ENCODE measurements at regions not wholly inside any gene's neighbourhood (a gene's known extent, or its start where the extent isn't known, plus 50 kb on each side); places are given as distances from the start of the nearest gene placed in this dataset.

DNA sequence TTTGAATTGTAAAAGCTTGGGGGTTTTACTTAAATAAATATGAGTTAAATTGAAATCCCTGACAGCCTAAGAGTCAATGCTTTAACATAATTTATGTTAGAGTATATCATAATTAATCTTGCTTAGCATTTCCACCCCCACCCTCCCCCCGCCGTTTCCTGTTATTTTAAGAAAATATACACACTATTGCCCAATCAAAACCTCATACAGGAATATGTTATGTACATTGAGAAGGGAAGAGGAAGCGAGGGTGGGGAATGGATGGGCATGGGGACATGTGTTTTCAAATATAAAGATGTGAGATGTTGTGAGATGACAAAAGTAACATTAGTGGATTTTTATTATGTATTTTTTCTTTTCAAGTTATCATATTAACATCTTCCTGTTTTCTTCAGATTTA is 561.1 kb upstream of the MEF2C start:
- Histone ChIP-seq H3K9ac (ENCODE audit: low read length) (no peak overlapping the region), H3K4me3 (ENCODE audit: low read depth in 1 of 2, low read length in 2 of 2) (no peak overlapping the region), H3K4me1 (ENCODE audit: insufficient read depth, low read length) (no peaks in the 10 kb centered on the region), H3K9me3 (ENCODE audit: low read length) (no peaks in the 10 kb centered on the region), H3K27me3 (ENCODE audit: control insufficient read depth in 1 of 2, insufficient read depth in 2 of 2, low read length in 2 of 2) (no peaks in the 10 kb centered on the region), H3K27ac (ENCODE audit: low read depth, low read length) (no peak overlapping the region), H3K36me3 (ENCODE audit: insufficient read depth, low read length) (no peaks in the 10 kb centered on the region)

DNA sequence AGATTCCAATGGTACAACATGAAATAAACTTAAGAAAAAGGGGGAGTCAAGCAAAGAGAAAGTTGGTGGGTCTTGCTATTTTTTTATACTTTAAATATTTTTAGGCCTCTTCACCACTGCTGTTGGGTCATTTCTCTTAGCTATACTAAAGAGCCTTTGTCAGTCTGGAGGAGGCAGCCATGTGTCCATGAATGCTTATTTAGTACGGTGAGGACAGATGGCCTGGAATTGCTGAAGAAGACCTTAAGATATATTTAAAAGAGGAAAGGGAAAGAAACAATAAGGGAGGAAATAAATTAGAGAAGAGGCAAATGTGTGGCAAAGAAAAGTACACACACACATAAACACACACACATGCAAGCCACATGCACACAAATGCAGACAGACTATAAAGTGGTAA is 560.5 kb upstream of the MEF2C start:
- H3K36me3 ChIP-seq (ENCODE audit: insufficient read depth, low read length) = no peaks in the 10 kb centered on the region
- no peaks in the 10 kb centered on the region for H3K4me1 ChIP-seq (ENCODE audit: insufficient read depth, low read length)

GRCh38 chr5:89441965-89442364 is 559.0 kb upstream of the MEF2C start:
- Histone ChIP-seq H3K4me1 (ENCODE audit: insufficient read depth, low read length) (no peaks in the 10 kb centered on the region), H3K36me3 (ENCODE audit: insufficient read depth, low read length) (no peaks in the 10 kb centered on the region), H3K9ac (ENCODE audit: low read length) (no peak overlapping the region), H3K27me3 (ENCODE audit: control insufficient read depth in 1 of 2, insufficient read depth in 2 of 2, low read length in 2 of 2) (no peaks in the 10 kb centered on the region), H3K9me3 (ENCODE audit: low read length) (no peaks in the 10 kb centered on the region), H3K4me3 (ENCODE audit: low read depth in 1 of 2, low read length in 2 of 2) (no peak overlapping the region), H3K27ac (ENCODE audit: low read depth, low read length) (no peak overlapping the region)

More for the DNA sequence above, 560.5 kb upstream of the MEF2C start:
- no peak overlapping the region for H3K27ac ChIP-seq (ENCODE audit: low read depth, low read length)
- no peak overlapping the region for H3K9ac ChIP-seq (ENCODE audit: low read length)
- no peaks in the 10 kb centered on the region for H3K27me3 ChIP-seq (ENCODE audit: control insufficient read depth in 1 of 2, insufficient read depth in 2 of 2, low read length in 2 of 2)
- no peak overlapping the region for H3K4me3 ChIP-seq (ENCODE audit: low read depth in 1 of 2, low read length in 2 of 2)
- H3K9me3 ChIP-seq (ENCODE audit: low read length) = no peaks in the 10 kb centered on the region

- no peaks in the 10 kb centered on the region for H3K4me1 ChIP-seq (ENCODE audit: insufficient read depth, low read length)
- no peaks in the 10 kb centered on the region for H3K36me3 ChIP-seq (ENCODE audit: insufficient read depth, low read length)
- no peaks in the 10 kb centered on the region for H3K27me3 ChIP-seq (ENCODE audit: control insufficient read depth in 1 of 2, insufficient read depth in 2 of 2, low read length in 2 of 2)
- no peaks in the 10 kb centered on the region for H3K9me3 ChIP-seq (ENCODE audit: low read length)
- no peak overlapping the region for H3K27ac ChIP-seq (ENCODE audit: low read depth, low read length)
- no peak overlapping the region for H3K4me3 ChIP-seq (ENCODE audit: low read depth in 1 of 2, low read length in 2 of 2)
- H3K9ac ChIP-seq (ENCODE audit: low read length) = no peak overlapping the region
Observed at GRCh38 chr5:89440670-89441069, 557.7 kb upstream of the MEF2C start.

GRCh38 chr5:89437450-89438435 is 554.8 kb upstream of the MEF2C start:
- no peak overlapping the region for H3K9ac ChIP-seq (ENCODE audit: low read length)
- no peaks in the 10 kb centered on the region for H3K4me1 ChIP-seq (ENCODE audit: insufficient read depth, low read length)
- no peak overlapping the region for H3K27ac ChIP-seq (ENCODE audit: low read depth, low read length)
- H3K27me3 ChIP-seq (ENCODE audit: control insufficient read depth in 1 of 2, insufficient read depth in 2 of 2, low read length in 2 of 2) = no peaks in the 10 kb centered on the region
- H3K4me3 ChIP-seq (ENCODE audit: low read depth in 1 of 2, low read length in 2 of 2) = no peak overlapping the region
- no peaks in the 10 kb centered on the region for H3K9me3 ChIP-seq (ENCODE audit: low read length)
- H3K36me3 ChIP-seq (ENCODE audit: insufficient read depth, low read length) = no peaks in the 10 kb centered on the region

GRCh38 chr5:89436464-89436863 is 553.5 kb upstream of the MEF2C start:
- H3K9me3 ChIP-seq (ENCODE audit: low read length) = no peaks in the 10 kb centered on the region
- no peaks in the 10 kb centered on the region for H3K27me3 ChIP-seq (ENCODE audit: control insufficient read depth in 1 of 2, insufficient read depth in 2 of 2, low read length in 2 of 2)
- H3K36me3 ChIP-seq (ENCODE audit: insufficient read depth, low read length) = no peaks in the 10 kb centered on the region
- H3K9ac ChIP-seq (ENCODE audit: low read length) = no peak overlapping the region
- H3K4me3 ChIP-seq (ENCODE audit: low read depth in 1 of 2, low read length in 2 of 2) = no peak overlapping the region
- H3K4me1 ChIP-seq (ENCODE audit: insufficient read depth, low read length) = no peaks in the 10 kb centered on the region
- H3K27ac ChIP-seq (ENCODE audit: low read depth, low read length) = no peak overlapping the region

DNA sequence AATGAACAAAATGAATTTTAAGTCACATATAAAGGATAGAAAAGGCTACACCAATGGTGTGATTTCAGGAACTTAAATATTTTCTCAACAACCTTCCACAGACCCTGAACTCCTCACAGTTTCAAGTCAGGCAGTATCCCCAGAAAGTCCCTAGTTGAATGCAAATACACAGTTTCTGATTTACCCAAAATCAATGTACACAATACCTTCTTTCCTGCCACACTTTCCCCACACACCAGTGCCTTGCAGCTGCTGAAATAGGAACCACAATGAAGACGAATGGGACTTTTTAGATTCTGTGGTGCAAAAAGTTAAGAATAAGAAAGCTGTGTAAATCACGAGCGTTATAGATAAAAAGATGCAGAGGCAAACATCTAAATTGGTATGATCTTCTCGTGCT is 552.4 kb upstream of the MEF2C start:
- no peaks in the 10 kb centered on the region for H3K9me3 ChIP-seq (ENCODE audit: low read length)
- no peaks in the 10 kb centered on the region for H3K36me3 ChIP-seq (ENCODE audit: insufficient read depth, low read length)
- H3K27me3 ChIP-seq (ENCODE audit: control insufficient read depth in 1 of 2, insufficient read depth in 2 of 2, low read length in 2 of 2) = no peaks in the 10 kb centered on the region
- no peak overlapping the region for H3K27ac ChIP-seq (ENCODE audit: low read depth, low read length)
- H3K4me3 ChIP-seq (ENCODE audit: low read depth in 1 of 2, low read length in 2 of 2) = no peak overlapping the region
- H3K9ac ChIP-seq (ENCODE audit: low read length) = no peak overlapping the region
- H3K4me1 ChIP-seq (ENCODE audit: insufficient read depth, low read length) = no peaks in the 10 kb centered on the region

GRCh38 chr5:89428624-89429023 is 545.6 kb upstream of the MEF2C start:
- no peaks in the 10 kb centered on the region for H3K27me3 ChIP-seq (ENCODE audit: control insufficient read depth in 1 of 2, insufficient read depth in 2 of 2, low read length in 2 of 2)
- no peaks in the 10 kb centered on the region for H3K4me1 ChIP-seq (ENCODE audit: insufficient read depth, low read length)
- no peak overlapping the region for H3K27ac ChIP-seq (ENCODE audit: low read depth, low read length)
- H3K9ac ChIP-seq (ENCODE audit: low read length) = no peak overlapping the region
- H3K4me3 ChIP-seq (ENCODE audit: low read depth in 1 of 2, low read length in 2 of 2) = no peak overlapping the region
- H3K36me3 ChIP-seq (ENCODE audit: insufficient read depth, low read length) = no peaks in the 10 kb centered on the region
- no peaks in the 10 kb centered on the region for H3K9me3 ChIP-seq (ENCODE audit: low read length)

- no peak overlapping the region for H3K4me3 ChIP-seq (ENCODE audit: low read depth in 1 of 2, low read length in 2 of 2)
- H3K27me3 ChIP-seq (ENCODE audit: control insufficient read depth in 1 of 2, insufficient read depth in 2 of 2, low read length in 2 of 2) = no peaks in the 10 kb centered on the region
- H3K36me3 ChIP-seq (ENCODE audit: insufficient read depth, low read length) = no peaks in the 10 kb centered on the region
- no peak overlapping the region for H3K27ac ChIP-seq (ENCODE audit: low read depth, low read length)
- no peak overlapping the region for H3K9ac ChIP-seq (ENCODE audit: low read length)
- no peaks in the 10 kb centered on the region for H3K9me3 ChIP-seq (ENCODE audit: low read length)
- no peaks in the 10 kb centered on the region for H3K4me1 ChIP-seq (ENCODE audit: insufficient read depth, low read length)
Observed at GRCh38 chr5:89425062-89425461, 542.1 kb upstream of the MEF2C start.

GRCh38 chr5:89421035-89421434 is 538.1 kb upstream of the MEF2C start:
- Histone ChIP-seq H3K27ac (ENCODE audit: low read depth, low read length) (no peak overlapping the region), H3K36me3 (ENCODE audit: insufficient read depth, low read length) (no peaks in the 10 kb centered on the region), H3K9me3 (ENCODE audit: low read length) (no peaks in the 10 kb centered on the region), H3K4me3 (ENCODE audit: low read depth in 1 of 2, low read length in 2 of 2) (no peak overlapping the region), H3K4me1 (ENCODE audit: insufficient read depth, low read length) (no peaks in the 10 kb centered on the region), H3K27me3 (ENCODE audit: control insufficient read depth in 1 of 2, insufficient read depth in 2 of 2, low read length in 2 of 2) (no peaks in the 10 kb centered on the region), H3K9ac (ENCODE audit: low read length) (no peak overlapping the region)

DNA sequence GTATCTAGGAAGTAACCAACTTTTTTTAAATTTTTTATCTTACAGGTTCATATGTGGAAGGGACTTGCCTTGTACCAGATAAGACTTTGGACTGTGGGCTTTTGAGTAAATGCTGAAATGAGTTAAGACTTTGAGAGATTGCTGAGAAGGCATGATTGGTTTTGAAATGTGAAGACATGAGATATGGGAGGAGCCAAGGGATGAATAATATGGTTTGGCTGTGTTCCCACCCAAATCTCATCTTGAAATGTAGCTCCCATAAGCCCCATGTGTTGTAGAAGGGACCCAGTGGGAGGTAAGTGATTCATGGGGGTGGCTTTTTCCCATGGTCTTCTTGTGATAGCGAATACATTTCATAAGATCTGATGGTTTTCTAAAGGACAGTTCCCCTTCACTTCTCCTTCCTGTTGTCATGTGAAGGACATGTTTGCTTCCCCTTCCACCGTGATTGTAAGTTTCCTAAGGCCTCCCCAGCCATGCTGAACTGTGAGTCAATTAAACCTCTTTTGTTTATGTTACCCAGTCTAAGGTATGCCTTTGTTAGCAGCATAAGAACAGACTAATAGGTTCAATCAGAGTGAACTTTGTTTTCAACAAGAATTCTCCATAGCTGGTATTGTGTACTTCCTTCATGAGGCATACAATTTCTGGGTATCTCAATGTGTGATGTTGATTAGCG is 535.6 kb upstream of the MEF2C start:
- Histone ChIP-seq H3K27ac (ENCODE audit: low read depth, low read length) (no peak overlapping the region), H3K9ac (ENCODE audit: low read length) (no peak overlapping the region), H3K27me3 (ENCODE audit: control insufficient read depth in 1 of 2, insufficient read depth in 2 of 2, low read length in 2 of 2) (no peaks in the 10 kb centered on the region), H3K36me3 (ENCODE audit: insufficient read depth, low read length) (no peaks in the 10 kb centered on the region), H3K4me1 (ENCODE audit: insufficient read depth, low read length) (no peaks in the 10 kb centered on the region), H3K9me3 (ENCODE audit: low read length) (no peaks in the 10 kb centered on the region), H3K4me3 (ENCODE audit: low read depth in 1 of 2, low read length in 2 of 2) (no peak overlapping the region)

All from muscle layer of colon (tissue), 2 donors.